DND-41 (cell line): ENCODE measurements at regions not wholly inside any gene's neighbourhood (a gene's known extent, or its start where the extent isn't known, plus 50 kb on each side); places are given as distances from the start of the nearest gene placed in this dataset.

Source experiments
- ATAC-seq: fragments of 200-7000 bp; cut with Tn5 transposase; 3 replicates; pipeline ENCODE4 v1.9.1; 2021; ENCODE audit warnings: low read depth; ENCODE audit not compliant: insufficient read depth
- DNase-seq: peaks from one replicate; pipeline ENCODE4 v3.0.0-alpha.2; 2020
- H2AFZ ChIP-seq: 2 replicates; pipeline ENCODE4 v1.6.0; 2012; ENCODE audit warnings: low read depth, low read length
- H3K27ac ChIP-seq: 2 replicates; pipeline ENCODE4 v1.5.1; 2012; ENCODE audit warnings: low read length, inconsistent platforms
- H3K27me3 ChIP-seq: fragments of 200-600 bp; sonication (generic); 2 replicates; pipeline ENCODE4 v1.6.0; 2012; ENCODE audit warnings: low read length, mild to moderate bottlenecking, inconsistent platforms; ENCODE audit not compliant: insufficient read depth, poor library complexity
- H3K36me3 ChIP-seq: 2 replicates; pipeline ENCODE4 v1.5.1; 2012; ENCODE audit warnings: low read length, inconsistent platforms; ENCODE audit not compliant: insufficient read depth
- H3K4me1 ChIP-seq: 2 replicates; pipeline ENCODE4 v1.5.1; 2012; ENCODE audit warnings: mild to moderate bottlenecking, low read length; ENCODE audit not compliant: insufficient read depth
- H3K4me2 ChIP-seq: 2 replicates; pipeline ENCODE4 v1.6.0; 2012; ENCODE audit warnings: mild to moderate bottlenecking, moderate library complexity, low read length, inconsistent platforms; ENCODE audit not compliant: insufficient read depth
- H3K4me3 ChIP-seq, 2 experiments: fragments of 200-600 bp in 1 of 2; shearing (Covaris generic) in 1 of 2; 2 replicates each; pipeline ENCODE4 v1.5.1; 2012 to 2016; ENCODE audit warnings: inconsistent platforms in 2 of 2, low read length in 2 of 2, mild to moderate bottlenecking in 2 of 2, low read depth in 1 of 2, moderate library complexity in 1 of 2
- H3K79me2 ChIP-seq: 2 replicates; pipeline ENCODE4 v1.6.0; 2012; ENCODE audit warnings: low read length, inconsistent platforms; ENCODE audit not compliant: insufficient read depth
- H3K9ac ChIP-seq: 2 replicates; pipeline ENCODE4 v1.6.0; 2012; ENCODE audit warnings: low read depth, mild to moderate bottlenecking, inconsistent platforms, low read length, moderate library complexity
- H3K9me3 ChIP-seq: 2 replicates; pipeline ENCODE4 v1.5.1; 2012; ENCODE audit warnings: low read length, moderate library complexity, mild to moderate bottlenecking, inconsistent platforms; ENCODE audit not compliant: insufficient read depth, severe bottlenecking
- H4K20me1 ChIP-seq: 2 replicates; pipeline ENCODE4 v1.6.0; 2012; ENCODE audit warnings: low read length; ENCODE audit not compliant: insufficient read depth
- EZH2 ChIP-seq: IDR thresholded peaks from 3 replicates; pipeline ENCODE4 v1.6.1; 2012; ENCODE audit warnings: borderline replicate concordance, low read depth, mild to moderate bottlenecking, moderate library complexity, low read length, inconsistent platforms; ENCODE audit not compliant: severe bottlenecking
- TF ChIP-seq, protein P1 (sequence below): IDR thresholded peaks from 2 replicates; pipeline ENCODE4 v1.5.1; 2012; ENCODE audit warnings: borderline replicate concordance, low read length, moderate library complexity, mild to moderate bottlenecking; ENCODE audit not compliant: poor library complexity, severe bottlenecking; ENCODE audit errors: extremely low read depth

DNA sequence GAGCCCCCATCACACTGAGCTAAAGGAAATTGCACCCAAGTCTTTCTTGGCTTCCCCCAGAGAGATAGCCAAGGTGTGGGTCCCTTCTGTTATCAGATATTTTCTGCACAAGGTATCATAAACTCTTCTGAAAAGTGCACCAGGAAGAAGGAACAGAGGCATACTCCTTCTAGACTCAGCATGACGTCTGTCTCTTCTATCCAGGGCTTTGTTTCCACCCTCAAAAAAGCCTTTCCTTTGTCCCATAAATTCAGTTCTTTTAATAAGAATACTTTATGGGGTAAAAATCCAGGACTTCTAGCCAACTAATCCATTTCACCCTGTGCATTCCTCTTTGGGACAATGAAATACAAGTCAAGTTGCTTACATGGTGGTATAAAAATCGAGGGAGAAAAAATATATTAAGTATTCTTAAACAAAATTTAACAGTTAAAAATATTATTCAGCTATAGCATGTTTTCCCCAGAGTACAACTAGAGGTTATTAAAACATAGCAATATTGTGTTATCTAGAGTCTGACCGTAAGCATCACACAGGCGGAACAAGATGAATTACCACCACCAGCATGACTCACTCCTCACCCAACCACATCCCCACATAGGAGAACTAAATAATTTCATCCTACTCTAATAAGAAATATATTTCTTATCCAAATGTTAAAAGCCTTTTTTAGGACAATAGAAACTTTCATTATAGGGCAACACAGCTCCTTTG lies 79.9 kb upstream of the GPC6 start:
- Histone ChIP-seq H3K9me3 (no peaks in the 10 kb centered on the region), H4K20me1 (no peaks in the 10 kb centered on the region), H2AFZ (no peak overlapping the region), H3K27ac (no peak overlapping the region), H3K4me2 (no peak overlapping the region), H3K9ac (no peak overlapping the region), H3K79me2 (no peaks in the 10 kb centered on the region), H3K4me1 (no peaks in the 10 kb centered on the region), H3K27me3 (no peaks in the 10 kb centered on the region), H3K36me3 (no peaks in the 10 kb centered on the region), H3K4me3 (no peak overlapping the region)
- ATAC-seq, result no peak
- TF ChIP-seq, protein P1, sequence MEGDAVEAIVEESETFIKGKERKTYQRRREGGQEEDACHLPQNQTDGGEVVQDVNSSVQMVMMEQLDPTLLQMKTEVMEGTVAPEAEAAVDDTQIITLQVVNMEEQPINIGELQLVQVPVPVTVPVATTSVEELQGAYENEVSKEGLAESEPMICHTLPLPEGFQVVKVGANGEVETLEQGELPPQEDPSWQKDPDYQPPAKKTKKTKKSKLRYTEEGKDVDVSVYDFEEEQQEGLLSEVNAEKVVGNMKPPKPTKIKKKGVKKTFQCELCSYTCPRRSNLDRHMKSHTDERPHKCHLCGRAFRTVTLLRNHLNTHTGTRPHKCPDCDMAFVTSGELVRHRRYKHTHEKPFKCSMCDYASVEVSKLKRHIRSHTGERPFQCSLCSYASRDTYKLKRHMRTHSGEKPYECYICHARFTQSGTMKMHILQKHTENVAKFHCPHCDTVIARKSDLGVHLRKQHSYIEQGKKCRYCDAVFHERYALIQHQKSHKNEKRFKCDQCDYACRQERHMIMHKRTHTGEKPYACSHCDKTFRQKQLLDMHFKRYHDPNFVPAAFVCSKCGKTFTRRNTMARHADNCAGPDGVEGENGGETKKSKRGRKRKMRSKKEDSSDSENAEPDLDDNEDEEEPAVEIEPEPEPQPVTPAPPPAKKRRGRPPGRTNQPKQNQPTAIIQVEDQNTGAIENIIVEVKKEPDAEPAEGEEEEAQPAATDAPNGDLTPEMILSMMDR, result no peak
- TF ChIP-seq EZH2, result no peak
- no peak for DNase-seq

DNA sequence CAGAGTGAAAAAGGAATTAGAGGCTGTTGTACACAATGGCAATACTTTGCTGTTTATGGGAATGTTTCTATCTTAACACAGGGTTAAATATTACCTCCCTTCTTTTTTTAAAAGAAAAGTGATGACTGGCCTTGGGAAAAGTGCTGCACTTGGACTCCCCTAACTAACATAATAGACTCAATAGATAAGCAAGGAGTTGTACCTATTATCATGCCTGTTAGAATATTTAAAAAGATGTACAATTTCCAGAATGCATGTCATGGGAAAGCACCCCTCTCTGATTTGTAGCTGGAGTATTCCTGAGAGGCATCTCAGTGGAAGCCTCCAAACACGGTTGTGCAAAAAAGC lies 79.3 kb upstream of the GPC6 start:
- Histone ChIP-seq H3K4me2 (no peak overlapping the region), H3K27me3 (no peaks in the 10 kb centered on the region), H3K27ac (no peak overlapping the region), H3K4me1 (no peaks in the 10 kb centered on the region), H3K36me3 (no peaks in the 10 kb centered on the region), H3K9ac (no peak overlapping the region), H2AFZ (no peak overlapping the region), H3K79me2 (no peaks in the 10 kb centered on the region), H3K4me3 (no peak overlapping the region), H4K20me1 (no peaks in the 10 kb centered on the region), H3K9me3 (no peaks in the 10 kb centered on the region)
- TF ChIP-seq, protein P1, result no peak
- TF ChIP-seq EZH2, result no peak
- DNase-seq, result no peak
- ATAC-seq, result no peak

DNA sequence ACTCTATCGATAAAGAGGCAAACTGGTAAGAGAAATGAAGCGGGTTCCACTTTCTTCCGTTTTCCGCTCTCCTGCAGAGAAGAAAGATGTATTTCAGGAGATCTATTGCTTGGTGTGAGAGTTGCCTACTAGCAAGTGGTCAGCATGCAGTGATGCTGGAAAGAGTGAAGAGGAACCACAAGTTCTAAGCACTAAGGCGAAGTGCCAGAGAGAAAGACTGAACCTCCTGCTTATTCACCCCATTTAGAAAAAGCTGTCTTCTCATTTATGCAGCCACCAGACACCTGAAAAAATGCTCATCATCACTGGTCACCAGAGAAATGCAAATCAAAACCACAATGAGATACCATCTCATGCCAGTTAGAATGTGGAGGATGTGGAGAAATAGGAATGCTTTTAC lies 78.7 kb upstream of the GPC6 start:
- no peak overlapping the region for H2AFZ ChIP-seq
- no peaks in the 10 kb centered on the region for H3K36me3 ChIP-seq
- H3K4me1 ChIP-seq, result no peaks in the 10 kb centered on the region
- H3K27ac ChIP-seq, result no peak overlapping the region
- DNase-seq (no peak), ATAC-seq (no peak)
- H3K9ac ChIP-seq, result no peak overlapping the region
- H3K27me3 ChIP-seq, result no peaks in the 10 kb centered on the region
- H4K20me1 ChIP-seq, result no peaks in the 10 kb centered on the region
- no peak overlapping the region for H3K4me3 ChIP-seq
- no peak for TF ChIP-seq EZH2
- TF ChIP-seq, protein P1, result no peak
- H3K79me2 ChIP-seq, result no peaks in the 10 kb centered on the region
- H3K4me2 ChIP-seq, result no peak overlapping the region
- H3K9me3 ChIP-seq, result no peaks in the 10 kb centered on the region
